ENCODE measurements at regions not wholly inside any gene's neighbourhood (a gene's known extent, or its start where the extent isn't known, plus 50 kb on each side); places are given as distances from the start of the nearest gene placed in this dataset.

DNA sequence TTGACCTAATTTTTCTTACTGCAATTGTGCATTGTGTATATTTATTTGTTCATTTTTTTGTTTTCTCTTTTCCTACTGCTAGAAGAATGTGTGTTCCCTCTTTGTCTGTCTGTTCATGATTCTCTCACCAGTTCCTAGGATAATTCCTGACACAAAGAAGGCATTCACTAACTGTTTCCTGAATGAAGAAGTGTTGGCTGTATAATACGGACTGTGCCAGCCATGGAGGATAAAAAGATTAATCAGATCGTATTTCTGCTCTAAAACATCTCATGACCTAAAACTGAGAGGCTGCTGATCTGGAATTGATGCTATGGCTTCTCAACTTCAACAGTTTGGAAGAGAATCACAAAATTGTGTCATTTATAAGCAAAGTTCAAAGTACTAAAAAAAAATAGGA lies 563.1 kb upstream of the FRG1 start:
- no peaks in the 10 kb centered on the region for H4K20me1 ChIP-seq (ENCODE audit: insufficient read depth, low read length)
- no CpG with 5 or more reads among the region's 2 CpGs for WGBS, 2 experiments (ENCODE audit: extremely low coverage in 2 of 2, insufficient read length in 1 of 2)
- no peak overlapping the region for H4K8ac ChIP-seq (ENCODE audit: low read depth in 2 of 2, low read length in 2 of 2)
- no peak overlapping the region for H2AFZ ChIP-seq (replicated peaks; ENCODE audit: low read length, poor library complexity)
- no peak overlapping the region for H2BK5ac ChIP-seq (ENCODE audit: low read depth, low read length, poor library complexity, severe bottlenecking)
- H3K14ac ChIP-seq (replicated peaks; ENCODE audit: low read depth, low read length): no peak overlapping the region
- dilution Hi-C loops (cut with HindIII; ENCODE audit: low sequenced_read_pairs, unreplicated experiment) (no loop called here), intact Hi-C loops (cut with micrococcal nuclease) (no loop called here), in situ Hi-C loops (cut with MboI; ENCODE audit: low sequenced_read_pairs) (no loop called here)
- H3K4me2 ChIP-seq (ENCODE audit: low read depth, low read length): no peak overlapping the region
- no peaks in the 10 kb centered on the region for H3K4me1 ChIP-seq (ENCODE audit: control insufficient read depth, insufficient read depth, low read length)
- H2AK9ac ChIP-seq (replicated peaks; ENCODE audit: low read depth, low read length, poor library complexity): no peak overlapping the region
- no peak for TF ChIP-seq MAZ (IDR thresholded peaks at IDR 0.05; ENCODE audit: borderline replicate concordance, low read depth, low read length)
- no peak for TF ChIP-seq FOS (IDR thresholded peaks at IDR 0.05; ENCODE audit: low read depth, low read length)
- H3K27ac ChIP-seq (ENCODE audit: insufficient read depth, low read length): no peak overlapping the region
- H3K18ac ChIP-seq (ENCODE audit: low read depth, low read length): no peak overlapping the region
- no TSS peak for BruUV-seq (replicated peaks)
- peaks cover 45% of the 10 kb centered on the region for H3K9me3 ChIP-seq (ENCODE audit: control insufficient read depth, insufficient read depth, low read length)
- H3K23ac ChIP-seq (ENCODE audit: low read depth, low read length): no peak overlapping the region
- POLR2A ChIA-PET (ENCODE audit: unreplicated experiment): no interaction called here
- H4K91ac ChIP-seq (ENCODE audit: insufficient read depth, low read depth, low read length): no peak overlapping the region
- H3K9me1 ChIP-seq (ENCODE audit: insufficient read depth, low read length): no peaks in the 10 kb centered on the region
- H3K9ac ChIP-seq (ENCODE audit: low read depth, low read length): no peak overlapping the region
- DNase-seq (no peak), ATAC-seq (ENCODE audit: low read depth) (no peak)
- no peak overlapping the region for H2BK20ac ChIP-seq (ENCODE audit: low read depth, low read length)
- no peaks in the 10 kb centered on the region for H3K27me3 ChIP-seq (ENCODE audit: control insufficient read depth, insufficient read depth, low read length)
- H2BK15ac ChIP-seq (ENCODE audit: low read depth, low read length): no peak overlapping the region
- H3K4me3 ChIP-seq (ENCODE audit: insufficient read depth, low read depth, low read length): no peak overlapping the region
- H2AK5ac ChIP-seq (ENCODE audit: low read depth, low read length): no peak overlapping the region
- no peak overlapping the region for H2BK120ac ChIP-seq (ENCODE audit: low read depth, low read length)
- H3K36me3 ChIP-seq (ENCODE audit: control insufficient read depth, insufficient read depth, low read length): no peaks in the 10 kb centered on the region
- H3K4ac ChIP-seq (ENCODE audit: low read depth, low read length): no peak overlapping the region
- H3K56ac ChIP-seq (ENCODE audit: extremely low read depth, insufficient read depth, low read length): no peak overlapping the region
- H4K5ac ChIP-seq (ENCODE audit: low read depth, low read length): no peak overlapping the region
- H3K79me1 ChIP-seq (ENCODE audit: low read depth in 1 of 2, low read length in 2 of 2): no peaks in the 10 kb centered on the region
- CTCF ChIA-PET: no interaction called here

All from IMR-90 (cell line).